ENCODE measurements at regions not wholly inside any gene's neighbourhood (a gene's known extent, or its start where the extent isn't known, plus 50 kb on each side); places are given as distances from the start of the nearest gene placed in this dataset.

GRCh38 chr2:22056621-22057132 is 932.9 kb downstream of the TDRD15 start:
- H2AFZ ChIP-seq (ENCODE audit: low read depth, low read length), result no peak overlapping the region
- H3K9me3 ChIP-seq (ENCODE audit: insufficient read depth, low read length, severe bottlenecking), result no peaks in the 10 kb centered on the region
- no peak for DNase-seq
- H3K27ac ChIP-seq (ENCODE audit: low read length), result no peak overlapping the region
- no peaks in the 10 kb centered on the region for H4K20me1 ChIP-seq (ENCODE audit: insufficient read depth, low read length)
- no peak for ATAC-seq (ENCODE audit: insufficient read depth, low read depth)
- no peaks in the 10 kb centered on the region for H3K79me2 ChIP-seq (ENCODE audit: insufficient read depth, low read length)
- no peak overlapping the region for H3K4me2 ChIP-seq (ENCODE audit: insufficient read depth, low read length)
- no peaks in the 10 kb centered on the region for H3K27me3 ChIP-seq (ENCODE audit: insufficient read depth, low read length, poor library complexity)
- no peak overlapping the region for H3K9ac ChIP-seq (ENCODE audit: low read depth, low read length)
- no peak for TF ChIP-seq CTCF (IDR thresholded peaks at IDR 0.05; ENCODE audit: borderline replicate concordance, extremely low read depth, low read length, poor library complexity, severe bottlenecking)
- TF ChIP-seq EZH2 (IDR thresholded peaks at IDR 0.05; ENCODE audit: borderline replicate concordance, low read depth, low read length, severe bottlenecking), result no peak
- H3K36me3 ChIP-seq (ENCODE audit: insufficient read depth, low read length), result no peaks in the 10 kb centered on the region
- no peak overlapping the region for H3K4me3 ChIP-seq (ENCODE audit: low read depth in 1 of 2, low read length in 2 of 2)
- no peaks in the 10 kb centered on the region for H3K4me1 ChIP-seq (ENCODE audit: insufficient read depth, low read length)

- ATAC-seq (ENCODE audit: insufficient read depth, low read depth) (no peak), DNase-seq (no peak)
- Histone ChIP-seq H3K4me2 (ENCODE audit: insufficient read depth, low read length) (no peak overlapping the region), H3K79me2 (ENCODE audit: insufficient read depth, low read length) (no peaks in the 10 kb centered on the region), H3K4me1 (ENCODE audit: insufficient read depth, low read length) (no peaks in the 10 kb centered on the region), H3K4me3 (ENCODE audit: low read depth in 1 of 2, low read length in 2 of 2) (no peak overlapping the region), H3K9me3 (ENCODE audit: insufficient read depth, low read length, severe bottlenecking) (no peaks in the 10 kb centered on the region), H3K27me3 (ENCODE audit: insufficient read depth, low read length, poor library complexity) (no peaks in the 10 kb centered on the region), H4K20me1 (ENCODE audit: insufficient read depth, low read length) (no peaks in the 10 kb centered on the region), H3K36me3 (ENCODE audit: insufficient read depth, low read length) (no peaks in the 10 kb centered on the region), H3K27ac (ENCODE audit: low read length) (no peak overlapping the region), H2AFZ (ENCODE audit: low read depth, low read length) (no peak overlapping the region), H3K9ac (ENCODE audit: low read depth, low read length) (no peak overlapping the region)
- TF ChIP-seq CTCF (IDR thresholded peaks at IDR 0.05; ENCODE audit: borderline replicate concordance, extremely low read depth, low read length, poor library complexity, severe bottlenecking) (no peak), EZH2 (IDR thresholded peaks at IDR 0.05; ENCODE audit: borderline replicate concordance, low read depth, low read length, severe bottlenecking) (no peak)
Measured at GRCh38 chr2:22062679-22063078, 938.9 kb downstream of the TDRD15 start.

GRCh38 chr2:22076454-22076853 is 952.7 kb downstream of the TDRD15 start:
- ATAC-seq (ENCODE audit: insufficient read depth, low read depth) (no peak), DNase-seq (no peak)
- H3K27ac ChIP-seq (ENCODE audit: low read length), result no peak overlapping the region
- no peaks in the 10 kb centered on the region for H3K79me2 ChIP-seq (ENCODE audit: insufficient read depth, low read length)
- H2AFZ ChIP-seq (ENCODE audit: low read depth, low read length), result no peak overlapping the region
- no peak overlapping the region for H3K9ac ChIP-seq (ENCODE audit: low read depth, low read length)
- H3K36me3 ChIP-seq (ENCODE audit: insufficient read depth, low read length), result no peaks in the 10 kb centered on the region
- H3K4me3 ChIP-seq (ENCODE audit: low read depth in 1 of 2, low read length in 2 of 2), result no peak overlapping the region
- no peaks in the 10 kb centered on the region for H3K9me3 ChIP-seq (ENCODE audit: insufficient read depth, low read length, severe bottlenecking)
- H3K27me3 ChIP-seq (ENCODE audit: insufficient read depth, low read length, poor library complexity), result no peaks in the 10 kb centered on the region
- H3K4me1 ChIP-seq (ENCODE audit: insufficient read depth, low read length), result no peaks in the 10 kb centered on the region
- H4K20me1 ChIP-seq (ENCODE audit: insufficient read depth, low read length), result no peaks in the 10 kb centered on the region
- no peak for TF ChIP-seq EZH2 (IDR thresholded peaks at IDR 0.05; ENCODE audit: borderline replicate concordance, low read depth, low read length, severe bottlenecking)
- TF ChIP-seq CTCF (IDR thresholded peaks at IDR 0.05; ENCODE audit: borderline replicate concordance, extremely low read depth, low read length, poor library complexity, severe bottlenecking), result no peak
- H3K4me2 ChIP-seq (ENCODE audit: insufficient read depth, low read length), result no peak overlapping the region

GRCh38 chr2:22078701-22079100 is 954.9 kb downstream of the TDRD15 start:
- H3K27ac ChIP-seq (ENCODE audit: low read length), result no peak overlapping the region
- H3K36me3 ChIP-seq (ENCODE audit: insufficient read depth, low read length), result no peaks in the 10 kb centered on the region
- no peak overlapping the region for H3K4me3 ChIP-seq (ENCODE audit: low read depth in 1 of 2, low read length in 2 of 2)
- H3K4me2 ChIP-seq (ENCODE audit: insufficient read depth, low read length), result no peak overlapping the region
- no peaks in the 10 kb centered on the region for H3K4me1 ChIP-seq (ENCODE audit: insufficient read depth, low read length)
- H3K79me2 ChIP-seq (ENCODE audit: insufficient read depth, low read length), result no peaks in the 10 kb centered on the region
- no peaks in the 10 kb centered on the region for H4K20me1 ChIP-seq (ENCODE audit: insufficient read depth, low read length)
- H2AFZ ChIP-seq (ENCODE audit: low read depth, low read length), result no peak overlapping the region
- no peaks in the 10 kb centered on the region for H3K27me3 ChIP-seq (ENCODE audit: insufficient read depth, low read length, poor library complexity)
- ATAC-seq (ENCODE audit: insufficient read depth, low read depth), result no peak
- H3K9ac ChIP-seq (ENCODE audit: low read depth, low read length), result no peak overlapping the region
- no peaks in the 10 kb centered on the region for H3K9me3 ChIP-seq (ENCODE audit: insufficient read depth, low read length, severe bottlenecking)
- TF ChIP-seq EZH2 (IDR thresholded peaks at IDR 0.05; ENCODE audit: borderline replicate concordance, low read depth, low read length, severe bottlenecking), result no peak
- no peak for TF ChIP-seq CTCF (IDR thresholded peaks at IDR 0.05; ENCODE audit: borderline replicate concordance, extremely low read depth, low read length, poor library complexity, severe bottlenecking)
- DNase-seq, result no peak

All from DND-41 (cell line).